ENCODE measurements at regions not wholly inside any gene's neighbourhood (a gene's known extent, or its start where the extent isn't known, plus 50 kb on each side); places are given as distances from the start of the nearest gene placed in this dataset.

- TF ChIP-seq CTCF (IDR thresholded peaks at IDR 0.05): no peak
- no peak for TF ChIP-seq POLR2A (IDR thresholded peaks at IDR 0.05)
These were observed 134.1 kb downstream of the GASK1B start for GRCh38 chr4:158038718-158039117.

Measured in uterus (tissue), 2 donors.